ENCODE measurements at regions not wholly inside any gene's neighbourhood (a gene's known extent, or its start where the extent isn't known, plus 50 kb on each side); places are given as distances from the start of the nearest gene placed in this dataset.

DNA sequence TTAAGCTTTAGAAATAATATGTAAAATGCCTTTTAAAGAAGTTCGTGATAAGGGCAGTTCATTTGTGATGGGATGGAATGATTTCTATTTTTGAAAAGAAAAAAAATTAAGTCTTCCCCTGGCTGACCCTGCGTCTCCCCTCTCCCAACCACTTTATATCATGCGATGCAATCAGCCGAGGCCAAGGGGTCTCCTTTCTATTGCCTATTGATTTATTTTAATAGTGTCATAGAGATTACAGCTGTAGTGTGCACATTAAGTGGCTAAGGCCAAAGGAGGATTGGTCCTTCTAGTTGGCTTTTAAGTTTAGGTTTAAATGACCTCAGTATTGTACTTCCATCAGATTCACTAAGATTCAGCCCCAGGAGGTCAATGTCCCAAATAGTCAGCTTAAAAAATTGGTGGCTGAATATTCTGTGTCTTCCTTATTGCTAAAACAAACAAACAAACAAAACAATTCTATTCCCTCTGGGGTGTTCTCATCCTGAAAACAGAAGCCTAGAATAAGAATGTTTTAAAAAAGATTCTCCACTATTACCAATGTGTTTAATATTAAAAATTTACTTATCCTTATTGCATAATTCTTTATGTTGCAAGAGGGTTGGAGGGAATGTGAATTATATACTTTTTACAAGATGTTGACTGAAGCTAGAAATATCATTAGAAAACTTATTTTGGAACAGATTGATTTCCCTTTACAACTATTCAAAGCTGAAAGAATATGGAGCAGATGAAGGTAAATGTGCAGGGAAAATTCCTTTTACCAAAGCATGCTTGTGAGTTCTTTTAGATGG is 359.1 kb downstream of the SAMD5 start:
- DNase-seq (ENCODE audit: low spot score) = no peak

GRCh38 chr6:147868427-147869190 is 360.1 kb downstream of the SAMD5 start:
- no peak for DNase-seq (ENCODE audit: low spot score)

DNA sequence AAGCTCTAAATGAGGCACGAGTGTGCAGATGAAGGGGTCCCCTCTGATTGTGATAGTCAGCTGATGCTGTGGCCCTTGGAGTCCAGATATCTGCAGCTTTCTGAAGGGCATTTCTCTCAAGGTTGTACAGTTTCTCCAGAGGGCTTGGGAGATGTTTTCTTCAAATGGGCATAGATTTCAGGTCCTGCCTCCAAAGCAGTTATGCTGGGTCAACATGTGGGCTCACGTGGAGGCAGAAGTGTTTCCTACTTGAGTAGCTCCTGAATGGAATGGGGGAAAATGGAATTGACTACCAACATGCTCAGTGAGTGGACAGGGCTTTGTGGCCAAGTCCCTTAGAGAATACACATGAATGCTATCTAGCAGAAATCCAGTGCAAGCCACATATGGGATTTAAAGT is 360.7 kb downstream of the SAMD5 start:
- DNase-seq (ENCODE audit: low spot score) = no peak

DNA sequence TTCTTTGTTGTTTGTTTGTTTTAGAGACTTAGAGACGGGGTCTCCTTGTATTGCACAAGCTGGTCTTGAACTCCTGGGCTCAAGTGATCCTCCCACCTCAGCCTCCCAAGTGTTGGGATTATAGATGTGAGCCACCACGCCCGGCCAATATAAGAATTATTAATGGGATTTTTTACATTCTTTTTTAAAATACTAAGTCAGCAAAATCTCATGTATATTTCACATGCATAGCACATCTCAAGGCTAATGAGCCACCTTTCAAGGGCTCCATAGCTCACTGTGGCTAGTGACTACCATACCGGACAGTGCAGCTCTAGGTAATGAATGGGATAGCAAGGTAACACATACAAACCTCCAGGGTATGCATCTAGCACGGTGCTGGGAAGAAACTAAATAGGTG is 361.4 kb downstream of the SAMD5 start:
- DNase-seq (ENCODE audit: low spot score) = no peak

- peak; percentile 18 for DNase-seq (ENCODE audit: low spot score)
Observed at GRCh38 chr6:147870506-147871110, 362.1 kb downstream of the SAMD5 start.

DNA sequence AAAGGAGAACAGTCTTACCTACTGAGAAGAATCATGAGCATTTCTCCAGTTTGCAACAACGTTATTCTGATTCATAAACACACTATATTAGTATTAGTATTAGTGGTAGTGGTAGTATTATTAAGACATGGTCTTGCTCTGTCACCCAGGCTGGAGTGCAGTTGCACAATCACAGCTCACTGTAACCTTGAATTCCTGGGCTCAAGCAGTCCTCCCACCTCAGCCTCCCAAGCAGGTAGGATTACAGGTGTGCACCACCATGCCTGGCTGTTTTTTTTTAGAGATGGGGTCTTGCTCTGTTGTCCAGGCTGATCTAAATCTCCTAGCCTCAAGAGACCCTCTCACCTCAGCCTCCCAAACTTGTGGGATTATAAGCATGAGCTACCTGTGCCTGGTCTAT is 363.5 kb downstream of the SAMD5 start:
- DNase-seq (ENCODE audit: low spot score) = no peak

GRCh38 chr6:147873816-147874215 is 365.3 kb downstream of the SAMD5 start:
- DNase-seq (ENCODE audit: low spot score) = no peak

DNA sequence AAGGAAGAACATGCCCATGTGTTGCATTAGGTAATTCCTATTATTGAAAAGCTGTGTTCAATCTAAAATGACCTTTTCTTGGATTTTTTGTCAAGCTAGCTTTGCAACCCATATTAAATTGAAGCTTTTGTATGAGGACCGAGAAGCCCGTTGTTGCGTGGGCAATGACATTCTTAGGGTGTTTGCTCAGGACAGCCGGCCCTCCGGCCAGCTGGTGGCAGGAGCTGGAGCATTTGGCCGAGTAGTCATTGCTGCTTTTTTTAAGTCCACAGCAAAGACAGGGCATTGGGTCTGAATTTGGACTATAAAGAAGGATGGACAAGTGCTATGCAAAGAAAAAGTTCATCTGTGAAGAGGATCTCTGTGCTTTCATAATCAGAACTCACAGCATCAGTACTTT is 365.8 kb downstream of the SAMD5 start:
- no peak for DNase-seq (ENCODE audit: low spot score)

DNA sequence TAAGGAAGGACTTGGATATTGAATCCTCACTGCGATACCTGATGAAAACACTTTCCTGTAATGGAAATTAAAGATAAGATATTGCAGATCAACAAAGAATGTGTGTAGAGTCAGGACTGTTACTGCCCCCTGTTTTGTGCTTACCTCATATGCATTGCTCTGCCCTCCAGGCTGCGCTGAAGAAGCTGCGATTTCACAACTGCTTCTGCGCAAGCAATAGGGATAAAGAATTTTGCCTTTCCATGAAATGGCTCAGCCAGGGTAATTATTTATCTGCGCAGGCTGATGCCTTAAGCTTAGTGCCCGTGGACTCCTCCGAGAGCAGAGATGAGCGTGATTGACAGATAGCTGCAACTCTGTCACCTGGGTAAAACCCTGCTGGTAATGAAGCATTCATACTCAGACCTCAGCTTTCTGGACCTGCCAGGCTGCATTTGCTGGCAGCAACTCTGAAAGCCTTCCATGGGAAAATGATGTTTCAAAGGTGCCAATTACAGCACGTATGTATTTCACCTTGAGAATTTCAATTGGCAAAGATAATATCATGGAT is 370.6 kb downstream of the SAMD5 start:
- DNase-seq (ENCODE audit: low spot score) = no peak

- DNase-seq (ENCODE audit: low spot score) = no peak
Observed at GRCh38 chr6:147881432-147881831, 372.9 kb downstream of the SAMD5 start.

DNA sequence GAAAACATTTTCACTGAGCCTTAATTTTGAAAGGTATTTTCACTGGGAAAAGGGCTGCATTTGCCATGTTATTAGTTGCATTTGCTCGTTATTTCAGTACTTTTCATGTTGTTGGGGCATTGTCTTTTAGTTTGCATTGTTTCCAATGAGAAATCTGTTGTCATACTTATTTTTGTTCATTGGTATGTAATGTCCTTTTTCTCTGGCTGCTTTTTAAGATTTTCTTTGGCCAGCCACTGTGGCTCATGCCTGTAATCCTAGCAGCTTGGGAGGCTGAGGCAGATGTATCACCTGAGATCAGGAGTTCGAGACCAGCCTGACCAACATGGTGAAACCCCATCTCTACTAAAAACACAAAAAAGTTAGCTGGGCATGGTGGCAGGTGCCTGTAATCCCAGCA is 379.9 kb downstream of the SAMD5 start:
- DNase-seq (ENCODE audit: low spot score) = no peak

- DNase-seq (ENCODE audit: low spot score) = no peak
Observed at GRCh38 chr6:147891671-147892070, 383.2 kb downstream of the SAMD5 start.

DNA sequence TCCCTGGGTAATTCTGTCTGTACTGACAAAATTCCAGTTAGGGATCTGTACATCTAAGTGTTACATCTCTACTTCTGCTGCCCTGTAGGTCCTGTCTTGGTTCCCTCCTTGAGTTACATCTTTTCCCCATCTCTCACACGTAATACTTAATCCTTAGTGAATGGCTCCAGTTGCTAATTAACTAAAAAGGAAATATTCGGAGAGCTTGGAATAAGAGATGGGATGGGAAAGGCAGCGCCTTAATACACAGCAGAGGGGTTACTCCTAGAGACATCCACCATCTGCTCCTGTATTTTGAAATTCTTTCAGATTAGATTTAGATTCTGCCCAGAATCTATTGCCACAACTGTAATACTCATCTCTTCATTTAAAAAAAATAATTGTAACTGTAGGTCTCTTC is 384.0 kb downstream of the SAMD5 start:
- DNase-seq (ENCODE audit: low spot score) = no peak

DNA sequence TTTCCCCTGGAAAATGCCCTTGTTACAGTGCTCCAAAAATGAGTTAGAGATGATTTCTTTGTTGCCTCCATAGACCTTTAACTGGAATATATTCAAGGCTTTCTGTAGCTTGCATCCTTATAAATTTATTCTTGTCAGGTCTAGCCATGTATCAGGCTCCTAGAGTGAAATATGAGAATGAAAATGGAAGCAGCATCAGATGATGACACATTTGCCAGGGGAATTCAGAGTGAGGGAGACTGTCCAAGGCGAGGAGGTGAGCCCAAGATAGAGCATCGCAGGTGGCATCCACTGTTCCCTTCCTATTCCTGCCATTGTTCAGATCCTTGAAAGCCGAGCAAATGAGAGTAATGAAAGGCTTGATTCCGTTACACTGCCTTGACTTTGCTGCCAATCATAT is 386.8 kb downstream of the SAMD5 start:
- no peak for DNase-seq (ENCODE audit: low spot score)

GRCh38 chr6:147900247-147900830 is 391.8 kb downstream of the SAMD5 start:
- DNase-seq (ENCODE audit: low spot score) = no peak

GRCh38 chr6:147903321-147903720 is 394.8 kb downstream of the SAMD5 start:
- DNase-seq (ENCODE audit: low spot score) = no peak

- DNase-seq (ENCODE audit: low spot score) = no peak
Observed at GRCh38 chr6:147903931-147904330, 395.4 kb downstream of the SAMD5 start.

DNA sequence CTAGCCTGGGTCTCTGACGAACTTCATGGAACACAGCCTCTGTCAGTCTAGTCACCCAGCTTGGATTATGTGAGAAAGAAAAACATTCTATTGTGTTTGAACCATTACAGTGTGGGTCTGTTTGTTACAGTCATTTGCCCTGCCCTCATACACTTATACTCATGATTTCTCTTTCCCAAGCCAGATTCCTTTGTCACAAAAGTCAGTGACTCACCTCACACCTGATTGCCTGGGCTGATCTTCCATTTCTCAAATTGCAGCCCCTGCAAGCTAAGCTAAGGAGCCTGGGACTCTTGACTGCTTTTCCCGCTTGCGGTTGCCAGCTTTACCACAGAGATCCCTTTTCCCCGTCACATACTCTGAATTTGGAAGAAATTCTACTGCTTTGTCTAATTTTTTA is 395.9 kb downstream of the SAMD5 start:
- no peak for DNase-seq (ENCODE audit: low spot score)

DNA sequence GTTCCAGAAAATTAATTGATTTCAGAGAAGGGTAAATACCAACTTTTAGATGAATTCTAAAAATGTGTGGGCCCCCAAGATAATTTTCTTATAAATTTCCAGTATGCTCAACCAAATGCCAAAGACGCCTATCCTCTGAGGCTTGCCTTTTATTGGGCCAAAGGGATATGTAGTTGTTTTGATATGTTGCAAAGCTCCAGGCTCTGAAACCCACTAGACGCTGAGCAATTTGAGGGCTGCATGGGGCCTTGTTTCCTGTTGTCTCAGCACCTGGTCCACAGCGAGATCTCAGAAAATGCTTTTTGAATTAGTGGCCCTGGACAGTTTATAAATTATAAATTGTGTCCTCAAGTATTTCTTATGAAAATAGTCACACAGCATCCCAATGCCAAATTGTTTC is 397.2 kb downstream of the SAMD5 start:
- DNase-seq (ENCODE audit: low spot score) = no peak

GRCh38 chr6:147906361-147906760 is 397.9 kb downstream of the SAMD5 start:
- DNase-seq (ENCODE audit: low spot score) = no peak

DNA sequence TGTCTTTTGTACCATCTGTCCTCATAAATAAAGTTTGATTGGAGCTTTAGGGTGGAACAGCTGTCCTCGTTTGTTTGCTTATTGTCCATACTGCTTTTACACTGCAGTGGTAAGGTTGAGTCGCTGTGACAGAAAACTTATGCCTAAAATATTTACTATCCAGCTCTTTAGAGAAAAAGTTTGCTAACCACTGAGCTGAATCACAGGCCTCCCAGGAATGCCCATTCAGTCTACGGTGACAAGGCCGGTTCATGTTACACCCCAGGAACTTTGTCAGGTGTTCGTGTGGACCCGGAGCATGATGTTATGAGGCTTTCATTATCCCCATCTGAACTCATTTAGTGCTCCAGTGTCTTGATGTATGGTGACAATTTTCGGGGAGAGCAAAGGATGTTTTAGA is 401.1 kb downstream of the SAMD5 start:
- DNase-seq (ENCODE audit: low spot score) = no peak

DNA sequence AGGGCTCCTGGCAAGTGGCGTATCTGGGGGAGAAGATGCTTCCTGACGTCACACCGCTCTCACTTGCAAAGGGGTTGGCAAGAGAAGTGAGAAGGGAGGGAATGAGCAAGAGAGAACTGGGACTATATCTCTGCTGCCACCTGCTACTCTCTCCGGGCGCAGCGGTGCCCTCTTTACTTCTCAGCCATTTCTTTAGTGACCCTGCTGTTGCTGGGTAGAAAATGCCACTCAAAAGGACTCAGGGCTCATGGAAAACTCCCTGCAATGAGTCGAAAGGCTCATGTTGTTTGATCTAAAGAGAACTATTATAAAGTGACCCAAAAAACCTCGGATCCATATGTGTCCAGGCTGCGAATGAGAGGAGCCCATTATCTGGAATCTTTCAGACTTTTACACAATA is 401.8 kb downstream of the SAMD5 start:
- no peak for DNase-seq (ENCODE audit: low spot score)

- DNase-seq (ENCODE audit: low spot score) = no peak
Observed at GRCh38 chr6:147911057-147911456, 402.6 kb downstream of the SAMD5 start.

Data from pons (tissue), 1 donor.